ENCODE measurements at regions not wholly inside any gene's neighbourhood (a gene's known extent, or its start where the extent isn't known, plus 50 kb on each side); places are given as distances from the start of the nearest gene placed in this dataset.

GRCh38 chr5:143879646-143880045 lies 67.7 kb downstream of the HMHB1 start:
- ChIA-PET POLR2A (no interaction called here), CTCF (interaction anchor here (1.0 kb wide), 1 partner anchor 10 kb away, joined by 3 read pairs; no protein-coding TSS in a partner anchor)
- TF ChIP-seq CTCF (IDR thresholded peaks at IDR 0.05; ENCODE audit: insufficient read depth, low read length, missing control alignments): no peak
- no peak for DNase-seq (ENCODE audit: low read depth, low spot score)
- no peak overlapping the region for H3K4me3 ChIP-seq (ENCODE audit: low read depth, low read length)

- no peak for DNase-seq (ENCODE audit: low read depth, low spot score)
- ChIA-PET CTCF (interaction anchor here (1.0 kb wide), 1 partner anchor 10 kb away, joined by 3 read pairs; no protein-coding TSS in a partner anchor), POLR2A (no interaction called here)
- TF ChIP-seq CTCF (IDR thresholded peaks at IDR 0.05; ENCODE audit: insufficient read depth, low read length, missing control alignments): no peak
- no peak overlapping the region for H3K4me3 ChIP-seq (ENCODE audit: low read depth, low read length)
Observed at GRCh38 chr5:143880178-143880577, 68.2 kb downstream of the HMHB1 start.

- TF ChIP-seq CTCF (IDR thresholded peaks at IDR 0.05; ENCODE audit: insufficient read depth, low read length, missing control alignments): no peak
- POLR2A ChIA-PET: no interaction called here
Observed at GRCh38 chr5:143882520-143882919, 70.6 kb downstream of the HMHB1 start.

GRCh38 chr5:143886096-143886495 lies 74.1 kb downstream of the HMHB1 start:
- ChIA-PET POLR2A (no interaction called here), CTCF (interaction anchor here (0.7 kb wide), 1 partner anchor 254 kb away, joined by 3 read pairs; no protein-coding TSS in a partner anchor)
- no peak for DNase-seq (ENCODE audit: low read depth, low spot score)
- TF ChIP-seq CTCF (IDR thresholded peaks at IDR 0.05; ENCODE audit: insufficient read depth, low read length, missing control alignments): no peak
- H3K4me3 ChIP-seq (ENCODE audit: low read depth, low read length): no peak overlapping the region

More at GRCh38 chr5:143882520-143882919, 70.6 kb downstream of the HMHB1 start:
- CTCF ChIA-PET: interaction anchor here (1.0 kb wide), 1 partner anchor 260 kb away, joined by 3 read pairs; no protein-coding TSS in a partner anchor
- no peak for DNase-seq (ENCODE audit: low read depth, low spot score)
- no peak overlapping the region for H3K4me3 ChIP-seq (ENCODE audit: low read depth, low read length)

- ChIA-PET POLR2A (no interaction called here), CTCF (interaction anchor here (0.7 to 1.3 kb wide), 4 partner anchors 11 to 256 kb away, joined by 3 to 5 read pairs (median 3); no protein-coding TSS in a partner anchor)
- TF ChIP-seq CTCF (IDR thresholded peaks at IDR 0.05; ENCODE audit: insufficient read depth, low read length, missing control alignments): no peak
- DNase-seq (ENCODE audit: low read depth, low spot score): no peak
- H3K4me3 ChIP-seq (ENCODE audit: low read depth, low read length): no peak overlapping the region
Observed at GRCh38 chr5:143886651-143887638, 75.0 kb downstream of the HMHB1 start.
